ENCODE measurements at regions not wholly inside any gene's neighbourhood (a gene's known extent, or its start where the extent isn't known, plus 50 kb on each side); places are given as distances from the start of the nearest gene placed in this dataset.
"Not testable (repeated sequence)": the region's sequence is repeated elsewhere in the genome, so short reads cannot be mapped to it uniquely, and the experiment has no call there.

- not testable (repeated sequence) for H3K27me3 ChIP-seq (ENCODE audit: control insufficient read depth, insufficient read depth, low read length); H3K36me3 ChIP-seq (ENCODE audit: control insufficient read depth, insufficient read depth, low read length); DNase-seq (ENCODE audit: low read depth); H3K4me3 ChIP-seq (ENCODE audit: low read depth, low read length)
Measured at GRCh38 chr7:45807832-45808231, 65.0 kb downstream of the CCDC201 start.

- H3K4me3 ChIP-seq (ENCODE audit: low read depth, low read length); H3K36me3 ChIP-seq (ENCODE audit: control insufficient read depth, insufficient read depth, low read length); DNase-seq (ENCODE audit: low read depth); H3K27me3 ChIP-seq (ENCODE audit: control insufficient read depth, insufficient read depth, low read length): not testable (repeated sequence)
Measured at GRCh38 chr7:45802214-45802613, 70.7 kb downstream of the CCDC201 start.

GRCh38 chr7:45797264-45797663, 75.6 kb downstream of the CCDC201 start:
- peak; percentile 41 for DNase-seq (ENCODE audit: low read depth)
- not testable (repeated sequence) for H3K36me3 ChIP-seq (ENCODE audit: control insufficient read depth, insufficient read depth, low read length); H3K27me3 ChIP-seq (ENCODE audit: control insufficient read depth, insufficient read depth, low read length); H3K4me3 ChIP-seq (ENCODE audit: low read depth, low read length)

GRCh38 chr7:45789641-45790040, 83.2 kb downstream of the CCDC201 start:
- not testable (repeated sequence) for DNase-seq (ENCODE audit: low read depth); H3K36me3 ChIP-seq (ENCODE audit: control insufficient read depth, insufficient read depth, low read length); H3K4me3 ChIP-seq (ENCODE audit: low read depth, low read length); H3K27me3 ChIP-seq (ENCODE audit: control insufficient read depth, insufficient read depth, low read length)

- not testable (repeated sequence) for DNase-seq (ENCODE audit: low read depth); H3K4me3 ChIP-seq (ENCODE audit: low read depth, low read length); H3K36me3 ChIP-seq (ENCODE audit: control insufficient read depth, insufficient read depth, low read length); H3K27me3 ChIP-seq (ENCODE audit: control insufficient read depth, insufficient read depth, low read length)
Measured at GRCh38 chr7:45785724-45786123, 87.2 kb downstream of the CCDC201 start.

- not testable (repeated sequence) for H3K27me3 ChIP-seq (ENCODE audit: control insufficient read depth, insufficient read depth, low read length); H3K4me3 ChIP-seq (ENCODE audit: low read depth, low read length); DNase-seq (ENCODE audit: low read depth); H3K36me3 ChIP-seq (ENCODE audit: control insufficient read depth, insufficient read depth, low read length)
Measured at GRCh38 chr7:45784775-45785174, 88.1 kb downstream of the CCDC201 start.

All from kidney epithelial cell (primary cell).